ENCODE measurements at regions not wholly inside any gene's neighbourhood (a gene's known extent, or its start where the extent isn't known, plus 50 kb on each side); places are given as distances from the start of the nearest gene placed in this dataset.

- Histone ChIP-seq H3K4me3 (no peak overlapping the region), H3K27ac (no peak overlapping the region), H3K27me3 (peaks cover 9 to 85% (median 66%) of the 10 kb centered on the region in 7 donors), H3K36me3 (no peaks in the 10 kb centered on the region), H3K4me1 (peaks cover 0 to 9% (median 0%) of the 10 kb centered on the region in 9 donors), H3K9me3 (peaks cover 0 to under 1% (median 0%) of the 10 kb centered on the region in 11 donors)
- ATAC-seq (no peak), DNase-seq (peak in 1 of 2 donors; percentile 5)
- 83 to 85% methylated on average over 15 of the region's 15 CpGs for WGBS, 2 donors
- intact Hi-C loops (cut with DNase I): no loop called here
- no peak for TF ChIP-seq CTCF (IDR thresholded peaks at IDR 0.05)
Measured at GRCh38 chr16:89036776-89037175, 56.9 kb upstream of the ACSF3 start.

- DNase-seq (peak; percentile 26 to 39), ATAC-seq (peak; percentile 23 to 71 (median 60))
- no peak for TF ChIP-seq CTCF (IDR thresholded peaks at IDR 0.05)
- Histone ChIP-seq H3K4me1 (peaks cover 0 to 4% (median 0%) of the 10 kb centered on the region in 9 donors), H3K27me3 (peaks cover 9 to 87% (median 68%) of the 10 kb centered on the region in 7 donors), H3K27ac (no peak overlapping the region), H3K4me3 (no peak overlapping the region), H3K9me3 (no peaks in the 10 kb centered on the region), H3K36me3 (no peaks in the 10 kb centered on the region)
- intact Hi-C loops (cut with DNase I): no loop called here
- WGBS, 2 donors: 42 to 43% methylated on average over 30 of the region's 30 CpGs
Measured at GRCh38 chr16:89037261-89038152, 56.1 kb upstream of the ACSF3 start.

GRCh38 chr16:89038221-89038721, 55.4 kb upstream of the ACSF3 start:
- no peak for TF ChIP-seq CTCF (IDR thresholded peaks at IDR 0.05)
- Histone ChIP-seq H3K4me1 (no peaks in the 10 kb centered on the region), H3K27me3 (peaks cover 9 to 93% (median 71%) of the 10 kb centered on the region in 7 donors), H3K4me3 (no peak overlapping the region), H3K27ac (no peak overlapping the region), H3K36me3 (no peaks in the 10 kb centered on the region), H3K9me3 (no peaks in the 10 kb centered on the region)
- WGBS, 2 donors: 57 to 58% methylated on average over 24 of the region's 24 CpGs
- no peak for ATAC-seq
- intact Hi-C loops (cut with DNase I): no loop called here
- DNase-seq: peak in 1 of 2 donors; percentile 5

- peak in 1 of 2 donors; percentile 7 for DNase-seq
- intact Hi-C loops (cut with DNase I): no loop called here
- no peak for ATAC-seq
- no peak for TF ChIP-seq CTCF (IDR thresholded peaks at IDR 0.05)
- Histone ChIP-seq H3K4me3 (no peak overlapping the region), H3K36me3 (no peaks in the 10 kb centered on the region), H3K27me3 (peaks cover 9 to 95% (median 75%) of the 10 kb centered on the region in 7 donors), H3K9me3 (no peaks in the 10 kb centered on the region), H3K27ac (no peak overlapping the region), H3K4me1 (no peaks in the 10 kb centered on the region)
- 83 to 85% methylated on average over 29 of the region's 29 CpGs for WGBS, 2 donors
Measured at GRCh38 chr16:89038811-89039735, 54.6 kb upstream of the ACSF3 start.

Data from heart right ventricle (tissue), 16 donors.